ENCODE measurements at regions not wholly inside any gene's neighbourhood (a gene's known extent, or its start where the extent isn't known, plus 50 kb on each side); places are given as distances from the start of the nearest gene placed in this dataset.
"Not testable (repeated sequence)": the region's sequence is repeated elsewhere in the genome, so short reads cannot be mapped to it uniquely, and the experiment has no call there.

GRCh38 chrX:42432552-42432951 lies 345.4 kb downstream of the PPP1R2C start:
- DNase-seq: no peak

GRCh38 chrX:42422961-42423360 lies 355.0 kb downstream of the PPP1R2C start:
- no peak for DNase-seq

DNA sequence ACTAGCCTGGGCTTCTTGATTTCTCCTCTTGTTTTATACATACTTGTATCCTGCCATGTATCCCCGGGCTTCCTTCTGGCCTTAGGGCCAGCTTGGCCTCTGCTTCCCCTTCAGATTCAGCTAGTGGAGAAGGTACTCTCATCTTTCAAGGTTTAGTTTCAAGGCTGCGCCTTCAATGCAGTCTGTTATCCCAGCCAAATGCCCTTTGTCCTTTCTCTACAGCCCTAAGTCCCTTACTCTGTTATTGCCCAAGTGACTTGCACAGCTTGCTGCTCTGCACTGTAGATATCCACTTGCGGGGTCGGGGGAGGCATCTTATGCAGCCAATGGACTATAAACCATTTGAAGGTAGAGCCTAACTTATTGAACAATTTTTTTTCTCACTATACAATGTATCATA lies 357.5 kb downstream of the PPP1R2C start:
- no peak for DNase-seq

DNA sequence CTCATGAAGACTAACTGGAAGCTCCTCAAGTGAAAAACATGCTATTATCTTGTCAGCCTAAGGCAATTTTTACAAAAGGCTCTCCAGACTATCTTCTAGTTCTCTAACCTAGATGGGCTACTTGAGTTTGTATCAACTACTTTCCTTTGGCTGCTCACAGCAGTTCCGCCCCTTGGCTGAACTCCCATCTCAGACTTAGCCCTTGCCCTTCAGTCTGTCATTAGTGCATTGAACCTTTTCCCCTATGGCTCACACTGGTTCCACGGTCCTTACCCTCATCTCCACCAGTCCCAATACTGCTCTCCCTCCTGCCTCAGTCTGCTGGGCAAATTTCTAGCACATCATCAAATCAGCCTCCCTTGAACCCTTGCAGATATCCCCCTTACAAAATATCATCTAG lies 362.3 kb downstream of the PPP1R2C start:
- no peak for DNase-seq

- DNase-seq: no peak
Measured at GRCh38 chrX:42414057-42414456, 363.9 kb downstream of the PPP1R2C start.

GRCh38 chrX:42399632-42400024 lies 378.3 kb downstream of the PPP1R2C start:
- DNase-seq: no peak

- no peak for DNase-seq
Measured at GRCh38 chrX:42398967-42399631, 378.9 kb downstream of the PPP1R2C start.

DNA sequence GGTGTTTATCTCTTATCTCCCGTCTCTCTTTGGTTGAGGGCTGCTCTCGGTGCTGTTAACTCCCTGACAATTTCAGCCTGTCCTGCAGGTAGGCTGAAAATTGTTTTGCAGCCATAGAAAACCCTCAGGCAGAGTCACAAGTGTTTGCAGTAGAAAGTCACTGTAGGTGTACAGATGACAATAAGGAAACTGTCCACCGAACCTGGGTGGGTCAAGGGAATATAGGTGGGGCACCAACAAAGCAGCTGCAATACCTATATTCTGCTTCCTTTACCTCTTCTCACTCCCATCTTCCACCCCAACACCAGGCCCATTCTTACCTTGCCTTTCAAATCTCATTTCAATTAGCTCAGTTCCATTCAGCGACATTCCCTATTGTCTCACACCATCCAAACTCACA lies 381.8 kb downstream of the PPP1R2C start:
- DNase-seq: no peak

DNA sequence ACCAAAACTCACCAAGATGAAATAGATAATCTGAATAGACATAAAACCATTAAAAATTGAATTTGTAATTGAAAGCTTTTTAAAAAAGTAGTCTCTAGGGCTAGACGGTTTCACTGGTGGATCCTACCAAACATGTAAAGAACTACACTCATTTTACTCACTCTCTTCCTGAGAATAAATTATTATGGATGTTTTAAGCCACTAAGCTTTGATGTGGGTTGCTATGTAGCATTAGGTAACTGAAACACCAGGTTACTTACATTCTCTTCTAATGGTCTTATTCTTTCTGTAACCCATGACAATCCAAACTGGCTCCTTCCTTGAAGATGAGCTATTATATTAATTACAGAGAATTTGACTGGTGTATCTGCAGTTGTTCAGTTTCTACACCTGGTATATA lies 385.1 kb downstream of the PPP1R2C start:
- no peak for DNase-seq

- DNase-seq: no peak
Measured at GRCh38 chrX:42386681-42387080, 391.3 kb downstream of the PPP1R2C start.

DNA sequence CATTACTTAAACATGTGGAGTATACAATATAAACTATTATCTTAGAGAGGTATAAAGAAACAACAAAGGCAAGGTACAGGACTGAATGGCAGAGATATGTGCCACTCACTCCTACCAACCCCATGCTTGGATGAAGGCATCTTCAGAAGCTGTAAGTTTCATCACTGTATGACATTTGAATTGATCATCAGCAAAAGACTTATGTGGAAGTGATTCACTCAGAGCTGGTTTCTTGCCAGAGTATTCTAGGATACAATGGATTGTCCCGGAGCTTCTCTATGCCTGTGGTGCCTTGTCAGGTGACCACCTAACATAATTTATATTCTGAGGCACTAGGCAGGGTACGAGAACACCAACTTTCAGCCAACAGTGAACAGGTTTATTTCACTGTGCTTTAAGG lies 392.2 kb downstream of the PPP1R2C start:
- DNase-seq: no peak

DNA sequence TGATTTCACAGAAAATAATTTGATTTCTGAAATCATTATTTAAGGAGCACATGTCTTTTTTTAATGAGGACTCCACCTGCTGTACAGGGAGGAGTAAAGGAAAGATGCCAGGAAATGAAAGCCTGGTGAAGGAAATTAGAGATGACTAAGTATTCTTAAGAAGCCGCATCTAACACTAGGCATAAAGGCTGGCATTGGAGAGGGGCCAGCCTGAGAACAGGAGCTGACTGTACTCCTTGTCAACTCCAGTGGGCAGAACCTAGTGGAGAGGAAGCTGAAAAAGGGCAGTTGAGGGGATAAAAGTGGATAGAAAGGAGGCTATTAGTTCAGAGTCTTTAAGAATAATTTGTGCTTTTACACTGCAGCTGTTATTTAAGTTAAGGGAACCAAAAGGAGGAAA lies 393.0 kb downstream of the PPP1R2C start:
- DNase-seq: no peak

GRCh38 chrX:42378857-42379256 lies 399.1 kb downstream of the PPP1R2C start:
- no peak for DNase-seq

DNA sequence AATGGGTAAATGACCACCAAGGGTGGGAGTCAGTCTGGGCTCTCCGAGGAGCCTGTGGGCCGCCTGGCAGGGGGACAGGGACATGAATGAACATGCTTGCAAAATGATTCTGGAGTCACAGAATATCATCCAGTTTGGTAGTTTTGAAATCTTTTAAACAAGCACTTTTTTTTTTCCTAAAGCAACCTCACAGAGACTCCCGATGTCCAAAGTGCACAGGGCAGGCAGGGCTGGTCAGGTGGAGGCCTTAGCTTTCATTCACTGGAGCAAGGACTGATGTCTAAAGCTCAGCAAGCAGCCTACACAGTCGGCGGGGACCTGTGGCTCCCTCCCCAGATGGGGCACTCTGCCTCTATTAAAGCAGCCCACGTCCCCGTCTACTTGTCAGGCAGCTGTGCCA lies 402.9 kb downstream of the PPP1R2C start:
- DNase-seq: no peak

DNA sequence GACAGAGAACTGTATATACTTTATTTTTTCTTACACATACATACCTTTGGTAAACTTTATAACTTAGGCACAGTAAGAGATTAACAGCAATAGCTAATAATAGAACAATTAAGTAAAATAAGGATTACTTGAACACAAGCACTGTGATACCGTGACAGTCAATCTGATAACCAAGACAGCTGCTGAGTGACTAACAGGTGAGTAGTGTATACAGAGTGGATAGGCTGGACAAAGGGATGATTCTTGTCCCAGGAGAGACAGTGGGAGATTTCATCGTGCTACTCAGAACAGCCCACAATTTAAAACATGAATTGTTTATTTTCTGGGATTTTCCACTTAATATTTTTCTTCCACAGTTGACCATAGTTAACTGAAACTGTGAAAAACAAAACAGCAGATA lies 411.8 kb downstream of the PPP1R2C start:
- no peak for DNase-seq

DNA sequence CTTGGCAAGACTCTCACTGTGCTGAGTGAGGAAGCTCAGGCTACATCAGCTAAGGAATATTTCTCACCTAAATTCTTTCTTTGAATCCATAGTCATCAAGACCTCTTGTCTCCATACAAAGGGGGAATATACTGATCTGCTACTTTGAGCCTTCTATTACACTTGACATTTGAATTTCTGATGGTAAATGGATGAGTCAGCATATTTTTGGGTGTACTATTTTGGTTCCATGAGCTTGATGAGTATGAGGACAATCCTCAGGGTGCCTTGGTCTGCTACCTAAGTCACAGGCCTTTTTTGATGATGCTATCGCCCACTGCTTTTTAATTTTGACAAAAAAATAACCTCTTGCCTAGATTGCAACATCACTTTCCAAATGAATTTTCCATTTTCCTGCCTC lies 415.7 kb downstream of the PPP1R2C start:
- DNase-seq: no peak

DNA sequence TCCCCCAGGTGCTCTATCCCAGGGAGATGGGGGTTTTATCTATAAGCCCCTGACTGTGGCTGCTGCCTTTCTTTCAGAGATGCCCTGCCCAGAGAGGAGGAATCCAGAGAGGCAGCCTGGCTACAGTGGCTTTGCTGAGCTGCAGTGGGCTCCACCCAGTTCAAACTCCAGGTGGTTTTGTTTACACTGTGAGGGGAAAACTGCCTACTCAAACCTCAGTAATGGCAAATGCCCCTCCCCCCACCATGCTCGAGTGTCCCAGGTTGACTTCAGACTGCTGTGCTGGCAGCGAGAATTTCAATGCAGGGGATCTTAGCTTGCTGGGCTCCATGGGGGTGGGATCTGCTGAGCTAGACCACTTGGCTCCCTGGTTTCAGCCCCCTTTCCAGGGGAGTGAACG lies 419.6 kb upstream of the CASK start:
- not testable (repeated sequence) for DNase-seq
